Retinal pigment epithelial cell (primary cell): ENCODE measurements at regions not wholly inside any gene's neighbourhood (a gene's known extent, or its start where the extent isn't known, plus 50 kb on each side); places are given as distances from the start of the nearest gene placed in this dataset.

Source experiments
- DNase-seq: peaks from one replicate; pipeline ENCODE4 v3.0.0-alpha.2; 2010; ENCODE audit warnings: low read depth
- H3K4me3 ChIP-seq: 2 replicates; pipeline ENCODE4 v1.5.1; 2011; ENCODE audit warnings: mild to moderate bottlenecking, low read length, control low read depth, moderate library complexity
- TF ChIP-seq, protein P1 (sequence below): conservative IDR thresholded peaks from 2 replicates; pipeline ENCODE4 v1.5.1; 2011; ENCODE audit warnings: low read depth, low read length, control low read depth, inconsistent platforms

DNA sequence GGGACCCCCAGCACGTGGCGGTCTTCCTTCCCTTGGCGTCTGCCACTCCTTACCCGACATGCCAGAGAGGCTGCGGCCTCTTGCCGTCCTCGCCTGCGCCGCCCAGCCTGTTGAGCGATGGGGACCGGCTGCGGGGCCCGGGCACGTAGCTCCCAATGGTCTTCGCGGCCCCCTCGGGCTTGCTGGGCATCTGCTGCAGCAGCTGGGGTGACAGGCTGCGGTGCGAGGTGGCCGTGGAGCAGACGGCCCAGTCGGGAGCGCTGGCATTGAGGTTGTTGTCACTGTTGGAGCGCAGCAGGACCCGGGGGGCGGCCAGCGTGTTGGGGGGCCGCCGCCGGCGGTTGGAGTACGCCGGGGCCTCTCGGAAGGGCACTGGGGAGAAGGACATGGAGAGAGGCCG lies 422.0 kb downstream of the CTTN start:
- DNase-seq: no peak
- H3K4me3 ChIP-seq: no peak overlapping the region
- TF ChIP-seq, protein P1, sequence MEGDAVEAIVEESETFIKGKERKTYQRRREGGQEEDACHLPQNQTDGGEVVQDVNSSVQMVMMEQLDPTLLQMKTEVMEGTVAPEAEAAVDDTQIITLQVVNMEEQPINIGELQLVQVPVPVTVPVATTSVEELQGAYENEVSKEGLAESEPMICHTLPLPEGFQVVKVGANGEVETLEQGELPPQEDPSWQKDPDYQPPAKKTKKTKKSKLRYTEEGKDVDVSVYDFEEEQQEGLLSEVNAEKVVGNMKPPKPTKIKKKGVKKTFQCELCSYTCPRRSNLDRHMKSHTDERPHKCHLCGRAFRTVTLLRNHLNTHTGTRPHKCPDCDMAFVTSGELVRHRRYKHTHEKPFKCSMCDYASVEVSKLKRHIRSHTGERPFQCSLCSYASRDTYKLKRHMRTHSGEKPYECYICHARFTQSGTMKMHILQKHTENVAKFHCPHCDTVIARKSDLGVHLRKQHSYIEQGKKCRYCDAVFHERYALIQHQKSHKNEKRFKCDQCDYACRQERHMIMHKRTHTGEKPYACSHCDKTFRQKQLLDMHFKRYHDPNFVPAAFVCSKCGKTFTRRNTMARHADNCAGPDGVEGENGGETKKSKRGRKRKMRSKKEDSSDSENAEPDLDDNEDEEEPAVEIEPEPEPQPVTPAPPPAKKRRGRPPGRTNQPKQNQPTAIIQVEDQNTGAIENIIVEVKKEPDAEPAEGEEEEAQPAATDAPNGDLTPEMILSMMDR: no peak

DNA sequence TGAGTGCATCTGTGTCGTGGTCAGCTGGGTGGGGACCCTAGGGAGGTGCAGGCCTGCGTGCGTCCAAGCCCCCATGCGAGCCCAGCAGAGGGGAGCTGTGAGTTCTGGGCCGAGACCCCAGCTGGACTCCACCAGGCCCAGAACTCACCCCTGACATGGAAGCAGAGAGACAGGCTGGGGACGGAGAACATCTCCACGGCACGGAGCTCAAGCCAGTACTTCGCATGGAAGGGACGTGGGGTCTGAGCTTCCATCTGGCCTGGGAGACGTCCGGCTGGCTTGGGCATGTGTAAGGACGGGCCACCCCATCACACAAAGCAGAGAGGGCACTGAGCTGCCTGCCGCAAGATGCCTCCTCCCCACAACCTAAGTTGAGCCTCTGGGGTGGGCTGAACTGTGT lies 422.4 kb downstream of the CTTN start:
- TF ChIP-seq, protein P1: no peak
- H3K4me3 ChIP-seq: no peak overlapping the region
- no peak for DNase-seq

DNA sequence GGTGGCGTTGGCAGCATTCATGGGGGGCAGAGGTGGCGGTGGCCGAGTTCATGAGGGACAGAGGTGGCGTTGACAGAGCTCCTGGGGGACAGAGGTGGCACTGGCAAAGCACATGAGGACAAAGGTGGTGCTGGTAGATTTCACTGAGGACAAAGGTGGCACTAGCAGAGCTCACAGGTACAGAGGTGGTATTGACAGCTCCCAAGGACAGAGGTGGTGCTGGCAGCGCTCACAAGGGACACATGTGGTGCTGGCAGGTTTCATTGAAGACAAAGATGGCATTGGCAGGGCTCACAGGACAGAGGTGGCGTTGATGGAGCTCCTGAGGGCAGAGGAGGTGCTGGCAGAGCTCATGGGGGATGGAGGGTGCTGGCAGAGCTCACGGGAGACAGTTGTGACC lies 425.4 kb downstream of the CTTN start:
- no peak for DNase-seq
- TF ChIP-seq, protein P1: no peak
- H3K4me3 ChIP-seq: no peak overlapping the region

DNA sequence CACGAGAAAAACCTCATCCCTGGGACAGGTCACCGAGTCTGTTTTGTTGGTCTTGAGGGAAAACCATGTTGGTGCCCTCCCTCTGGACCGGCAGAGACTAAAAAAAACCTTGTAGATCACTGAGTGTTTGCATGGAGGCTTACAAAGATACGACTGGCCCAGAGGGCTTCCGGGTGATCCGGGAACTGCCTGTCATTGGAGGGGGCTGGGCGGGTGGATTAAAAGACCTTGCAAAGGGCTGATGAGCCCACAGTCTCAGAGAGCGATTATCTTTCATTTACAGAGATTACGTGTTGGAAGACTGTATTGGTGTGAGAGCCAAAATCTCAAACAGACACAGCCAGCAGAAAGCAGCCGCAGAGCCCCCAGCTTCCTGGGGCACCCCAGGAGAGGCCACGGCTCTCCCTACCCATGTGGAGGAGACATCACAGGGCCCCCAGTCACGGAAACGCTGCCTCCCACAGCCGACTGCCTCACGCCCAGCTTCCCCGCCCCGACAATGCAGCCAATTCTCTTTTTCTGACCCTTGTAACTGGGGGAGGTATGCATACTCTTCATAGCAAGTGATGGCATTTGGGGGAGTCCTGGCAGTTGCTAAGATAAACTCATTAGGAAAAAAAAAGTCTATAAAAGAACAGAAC lies 426.4 kb downstream of the CTTN start:
- TF ChIP-seq, protein P1: no peak
- H3K4me3 ChIP-seq: no peak overlapping the region
- no peak for DNase-seq

DNA sequence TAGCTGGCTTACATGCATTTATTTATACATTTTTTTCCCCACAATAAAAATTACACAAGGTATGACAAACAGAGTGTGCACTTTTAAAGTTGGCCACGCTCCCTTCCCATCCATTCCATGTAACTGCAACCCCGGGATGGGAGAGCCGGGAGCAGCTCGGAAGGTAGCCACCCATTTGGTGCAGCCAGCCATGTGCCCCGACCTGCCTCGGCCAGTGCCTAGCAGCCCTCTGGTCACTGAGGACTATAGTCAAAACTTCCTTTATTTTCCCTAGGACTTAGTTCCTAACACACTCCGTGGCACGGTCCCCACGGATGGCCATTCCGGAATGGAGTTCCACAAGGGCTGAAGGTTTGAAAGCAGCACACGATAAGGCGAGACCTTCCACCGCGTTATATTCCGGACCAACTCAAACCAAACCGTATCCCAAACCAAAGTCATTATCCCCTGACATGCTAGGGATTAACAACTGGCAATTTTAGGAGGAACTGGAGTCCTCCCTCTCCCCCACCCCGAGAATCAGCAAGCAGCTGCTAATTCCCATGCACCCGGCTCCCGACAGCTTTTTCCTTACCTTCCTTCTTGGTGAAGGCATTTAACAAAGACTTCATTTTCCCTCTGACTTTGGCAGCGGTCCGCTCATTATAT lies 426.4 kb downstream of the SHANK2 start:
- TF ChIP-seq, protein P1: no peak
- H3K4me3 ChIP-seq: no peak overlapping the region
- DNase-seq: no peak

DNA sequence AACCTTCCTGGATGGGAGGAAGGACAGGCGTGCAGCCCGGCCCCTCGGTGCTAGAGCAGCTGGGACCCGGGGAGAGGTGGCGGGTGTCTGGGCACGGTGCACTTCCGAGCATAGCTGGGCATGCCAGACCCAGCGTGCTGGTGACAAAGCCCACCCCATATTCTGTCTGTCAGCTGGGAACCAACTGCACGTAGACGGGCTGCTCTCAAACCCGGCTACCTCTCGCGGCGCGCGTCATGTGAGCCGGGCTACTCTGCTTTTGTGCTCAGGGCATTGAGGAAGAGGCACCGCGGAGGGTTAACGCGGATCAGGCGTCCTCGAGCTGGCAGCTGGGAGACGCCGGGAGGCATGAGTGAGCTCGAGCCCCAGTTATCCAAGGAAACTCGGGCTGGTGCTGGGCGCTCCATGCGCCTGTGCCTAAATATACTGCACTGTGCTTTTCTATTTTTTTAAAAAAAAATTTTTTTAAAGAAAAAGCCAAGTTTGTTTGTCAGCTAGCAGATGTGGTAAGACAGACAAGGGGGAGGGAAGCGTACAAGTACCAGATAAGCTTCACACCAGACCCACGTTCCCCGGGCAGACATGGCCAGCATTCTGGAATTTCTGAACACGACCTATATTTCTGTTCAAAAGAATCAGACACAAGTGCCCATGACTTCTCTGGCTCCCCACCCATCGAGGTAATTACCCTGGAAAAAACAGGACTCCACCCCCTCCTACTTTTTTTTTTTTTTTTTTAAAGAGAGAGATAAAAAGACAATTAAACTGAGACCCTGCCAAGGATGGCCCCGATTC lies 425.6 kb downstream of the SHANK2 start:
- DNase-seq: no peak
- H3K4me3 ChIP-seq: no peak overlapping the region
- TF ChIP-seq, protein P1: no peak
